ENCODE measurements at regions not wholly inside any gene's neighbourhood (a gene's known extent, or its start where the extent isn't known, plus 50 kb on each side); places are given as distances from the start of the nearest gene placed in this dataset.

GRCh38 chr7:9718071-9718661, 1255.5 kb upstream of the PHF14 start:
- TF ChIP-seq ZNF404 (tag by site-specific recombination; IDR thresholded peaks at IDR 0.05) (no peak), ZNF132 (tag by site-specific recombination; IDR thresholded peaks at IDR 0.05; ENCODE audit: borderline replicate concordance) (no peak), KLF17 (tag by site-specific recombination; IDR thresholded peaks at IDR 0.05) (no peak), FEZF1 (tag by site-specific recombination; IDR thresholded peaks at IDR 0.05) (no peak), ZNF239 (tag by site-specific recombination; IDR thresholded peaks at IDR 0.05) (no peak), ZNF394 (tag by site-specific recombination; IDR thresholded peaks at IDR 0.05; ENCODE audit: borderline replicate concordance) (no peak), ZNF114 (tag by site-specific recombination; IDR thresholded peaks at IDR 0.05) (no peak), ZSCAN16 (tag by site-specific recombination; IDR thresholded peaks at IDR 0.05) (no peak), ZNF350 (tag by site-specific recombination; IDR thresholded peaks at IDR 0.05) (no peak), ZNF354C (tag by site-specific recombination; IDR thresholded peaks at IDR 0.05; ENCODE audit: borderline replicate concordance, low read depth) (no peak), CTCF (tag by site-specific recombination; IDR thresholded peaks at IDR 0.05) (no peak)
- TF ChIP-seq, protein P1, sequence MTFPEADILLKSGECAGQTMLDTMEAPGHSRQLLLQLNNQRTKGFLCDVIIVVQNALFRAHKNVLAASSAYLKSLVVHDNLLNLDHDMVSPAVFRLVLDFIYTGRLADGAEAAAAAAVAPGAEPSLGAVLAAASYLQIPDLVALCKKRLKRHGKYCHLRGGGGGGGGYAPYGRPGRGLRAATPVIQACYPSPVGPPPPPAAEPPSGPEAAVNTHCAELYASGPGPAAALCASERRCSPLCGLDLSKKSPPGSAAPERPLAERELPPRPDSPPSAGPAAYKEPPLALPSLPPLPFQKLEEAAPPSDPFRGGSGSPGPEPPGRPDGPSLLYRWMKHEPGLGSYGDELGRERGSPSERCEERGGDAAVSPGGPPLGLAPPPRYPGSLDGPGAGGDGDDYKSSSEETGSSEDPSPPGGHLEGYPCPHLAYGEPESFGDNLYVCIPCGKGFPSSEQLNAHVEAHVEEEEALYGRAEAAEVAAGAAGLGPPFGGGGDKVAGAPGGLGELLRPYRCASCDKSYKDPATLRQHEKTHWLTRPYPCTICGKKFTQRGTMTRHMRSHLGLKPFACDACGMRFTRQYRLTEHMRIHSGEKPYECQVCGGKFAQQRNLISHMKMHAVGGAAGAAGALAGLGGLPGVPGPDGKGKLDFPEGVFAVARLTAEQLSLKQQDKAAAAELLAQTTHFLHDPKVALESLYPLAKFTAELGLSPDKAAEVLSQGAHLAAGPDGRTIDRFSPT (tag by site-specific recombination; IDR thresholded peaks at IDR 0.05) = no peak
- Histone ChIP-seq H3K4me1 (ENCODE audit: control insufficient read depth, insufficient read depth, low read length) (no peaks in the 10 kb centered on the region), H3K4me3 (ENCODE audit: low read depth, low read length) (no peak overlapping the region), H3K9me3 (ENCODE audit: control insufficient read depth, insufficient read depth, low read depth, low read length) (no peaks in the 10 kb centered on the region), H3K36me3 (ENCODE audit: control insufficient read depth in 2 of 2, insufficient read depth in 1 of 2, low read length in 2 of 2) (no peaks in the 10 kb centered on the region), H3K27ac (ENCODE audit: extremely low read depth, low read depth, low read length) (no peak overlapping the region)
- CTCF ChIA-PET = no interaction called here
- POLR2A ChIA-PET = no interaction called here

DNA sequence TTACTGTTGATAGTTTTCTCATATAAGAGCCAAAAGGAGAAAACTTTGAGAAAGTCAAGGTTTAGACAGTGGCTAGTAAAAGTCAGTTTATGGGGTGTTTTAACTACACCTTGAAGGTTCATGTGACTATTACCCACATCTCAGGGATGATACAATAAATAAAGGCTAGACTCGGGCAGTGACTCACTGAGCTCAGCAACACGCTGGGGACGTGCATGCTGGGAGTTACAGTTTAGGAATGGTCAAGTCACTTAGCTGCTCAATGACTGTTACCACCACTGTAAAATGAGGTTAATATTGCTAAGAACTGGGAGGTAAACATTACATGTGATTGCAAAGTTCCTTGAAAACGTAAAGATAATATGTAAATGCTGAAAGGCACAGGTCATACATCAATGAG, 1254.4 kb upstream of the PHF14 start:
- CTCF ChIA-PET = no interaction called here
- H3K9me3 ChIP-seq (ENCODE audit: control insufficient read depth, insufficient read depth, low read depth, low read length) = no peaks in the 10 kb centered on the region
- H3K4me3 ChIP-seq (ENCODE audit: low read depth, low read length) = no peak overlapping the region
- no peaks in the 10 kb centered on the region for H3K4me1 ChIP-seq (ENCODE audit: control insufficient read depth, insufficient read depth, low read length)
- no peak overlapping the region for H3K27ac ChIP-seq (ENCODE audit: extremely low read depth, low read depth, low read length)
- H3K36me3 ChIP-seq (ENCODE audit: control insufficient read depth in 2 of 2, insufficient read depth in 1 of 2, low read length in 2 of 2) = no peaks in the 10 kb centered on the region
- POLR2A ChIA-PET = no interaction called here
- TF ChIP-seq ZNF221 (tag by site-specific recombination; IDR thresholded peaks at IDR 0.05; ENCODE audit: borderline replicate concordance) (no peak), ZNF596 (tag by site-specific recombination; IDR thresholded peaks at IDR 0.05) (no peak), ZNF548 (tag by site-specific recombination; IDR thresholded peaks at IDR 0.05) (no peak), SCRT2 (tag by site-specific recombination; IDR thresholded peaks at IDR 0.05) (no peak), YY1 (tag by site-specific recombination; IDR thresholded peaks at IDR 0.05) (no peak), ZNF473 (tag by site-specific recombination; IDR thresholded peaks at IDR 0.05) (no peak), ZNF423 (tag by site-specific recombination; IDR thresholded peaks at IDR 0.05) (no peak), ZNF26 (tag by site-specific recombination; IDR thresholded peaks at IDR 0.05) (no peak), ZNF701 (tag by site-specific recombination; IDR thresholded peaks at IDR 0.05) (no peak), ZNF24 (tag by site-specific recombination; IDR thresholded peaks at IDR 0.05) (no peak), ZFP3 (tag by site-specific recombination; IDR thresholded peaks at IDR 0.05; ENCODE audit: low read depth) (no peak)
- TF ChIP-seq, protein P2, sequence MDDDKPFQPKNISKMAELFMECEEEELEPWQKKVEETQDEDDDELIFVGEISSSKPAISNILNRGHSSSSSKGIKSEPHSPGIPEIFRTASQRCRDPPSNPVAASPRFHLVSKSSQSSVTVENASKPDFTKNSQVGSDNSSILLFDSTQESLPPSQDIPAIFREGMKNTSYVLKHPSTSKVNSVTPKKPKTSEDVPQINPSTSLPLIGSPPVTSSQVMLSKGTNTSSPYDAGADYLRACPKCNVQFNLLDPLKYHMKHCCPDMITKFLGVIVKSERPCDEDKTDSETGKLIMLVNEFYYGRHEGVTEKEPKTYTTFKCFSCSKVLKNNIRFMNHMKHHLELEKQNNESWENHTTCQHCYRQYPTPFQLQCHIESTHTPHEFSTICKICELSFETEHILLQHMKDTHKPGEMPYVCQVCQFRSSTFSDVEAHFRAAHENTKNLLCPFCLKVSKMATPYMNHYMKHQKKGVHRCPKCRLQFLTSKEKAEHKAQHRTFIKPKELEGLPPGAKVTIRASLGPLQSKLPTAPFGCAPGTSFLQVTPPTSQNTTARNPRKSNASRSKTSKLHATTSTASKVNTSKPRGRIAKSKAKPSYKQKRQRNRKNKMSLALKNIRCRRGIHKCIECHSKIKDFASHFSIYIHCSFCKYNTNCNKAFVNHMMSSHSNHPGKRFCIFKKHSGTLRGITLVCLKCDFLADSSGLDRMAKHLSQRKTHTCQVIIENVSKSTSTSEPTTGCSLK (tag by site-specific recombination; IDR thresholded peaks at IDR 0.05) = no peak
- TF ChIP-seq, protein P3, sequence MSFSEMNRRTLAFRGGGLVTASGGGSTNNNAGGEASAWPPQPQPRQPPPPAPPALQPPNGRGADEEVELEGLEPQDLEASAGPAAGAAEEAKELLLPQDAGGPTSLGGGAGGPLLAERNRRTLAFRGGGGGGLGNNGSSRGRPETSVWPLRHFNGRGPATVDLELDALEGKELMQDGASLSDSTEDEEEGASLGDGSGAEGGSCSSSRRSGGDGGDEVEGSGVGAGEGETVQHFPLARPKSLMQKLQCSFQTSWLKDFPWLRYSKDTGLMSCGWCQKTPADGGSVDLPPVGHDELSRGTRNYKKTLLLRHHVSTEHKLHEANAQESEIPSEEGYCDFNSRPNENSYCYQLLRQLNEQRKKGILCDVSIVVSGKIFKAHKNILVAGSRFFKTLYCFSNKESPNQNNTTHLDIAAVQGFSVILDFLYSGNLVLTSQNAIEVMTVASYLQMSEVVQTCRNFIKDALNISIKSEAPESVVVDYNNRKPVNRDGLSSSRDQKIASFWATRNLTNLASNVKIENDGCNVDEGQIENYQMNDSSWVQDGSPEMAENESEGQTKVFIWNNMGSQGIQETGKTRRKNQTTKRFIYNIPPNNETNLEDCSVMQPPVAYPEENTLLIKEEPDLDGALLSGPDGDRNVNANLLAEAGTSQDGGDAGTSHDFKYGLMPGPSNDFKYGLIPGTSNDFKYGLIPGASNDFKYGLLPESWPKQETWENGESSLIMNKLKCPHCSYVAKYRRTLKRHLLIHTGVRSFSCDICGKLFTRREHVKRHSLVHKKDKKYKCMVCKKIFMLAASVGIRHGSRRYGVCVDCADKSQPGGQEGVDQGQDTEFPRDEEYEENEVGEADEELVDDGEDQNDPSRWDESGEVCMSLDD (tag by site-specific recombination; IDR thresholded peaks at IDR 0.05) = no peak

Measured in HEK293 (cell line).